ENCODE measurements at regions not wholly inside any gene's neighbourhood (a gene's known extent, or its start where the extent isn't known, plus 50 kb on each side); places are given as distances from the start of the nearest gene placed in this dataset.

DNA sequence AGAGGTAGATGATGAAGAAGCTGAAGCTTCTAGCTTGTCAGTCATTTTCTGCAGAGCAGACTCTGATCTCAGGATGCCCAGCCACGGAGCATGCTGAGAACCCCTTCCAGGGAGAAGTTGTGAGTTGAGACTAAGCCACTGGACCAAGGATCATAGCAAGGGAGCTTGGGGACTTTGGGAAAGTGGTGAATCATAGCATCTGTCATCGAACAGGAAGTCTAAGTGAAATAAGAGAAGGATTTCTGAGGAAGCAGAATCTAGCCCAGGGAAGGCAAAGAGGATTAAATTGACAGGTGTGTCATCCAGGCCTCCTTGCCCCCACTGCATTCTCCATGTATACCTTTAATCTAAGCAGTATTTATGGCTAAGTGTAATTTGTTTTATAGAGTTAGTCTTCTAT lies 71.8 kb upstream of the TMEM108 start:
- H3K36me3 Mint-ChIP-seq (ENCODE audit: low read depth), result no peaks in the 10 kb centered on the region
- DNase-seq (ENCODE audit: low read depth, low spot score), result no peak
- H3K9me3 Mint-ChIP-seq, result peaks cover 2% of the 10 kb centered on the region
- peaks cover 5% of the 10 kb centered on the region for H3K27me3 Mint-ChIP-seq (ENCODE audit: low read depth)
- TF ChIP-seq, protein P1, sequence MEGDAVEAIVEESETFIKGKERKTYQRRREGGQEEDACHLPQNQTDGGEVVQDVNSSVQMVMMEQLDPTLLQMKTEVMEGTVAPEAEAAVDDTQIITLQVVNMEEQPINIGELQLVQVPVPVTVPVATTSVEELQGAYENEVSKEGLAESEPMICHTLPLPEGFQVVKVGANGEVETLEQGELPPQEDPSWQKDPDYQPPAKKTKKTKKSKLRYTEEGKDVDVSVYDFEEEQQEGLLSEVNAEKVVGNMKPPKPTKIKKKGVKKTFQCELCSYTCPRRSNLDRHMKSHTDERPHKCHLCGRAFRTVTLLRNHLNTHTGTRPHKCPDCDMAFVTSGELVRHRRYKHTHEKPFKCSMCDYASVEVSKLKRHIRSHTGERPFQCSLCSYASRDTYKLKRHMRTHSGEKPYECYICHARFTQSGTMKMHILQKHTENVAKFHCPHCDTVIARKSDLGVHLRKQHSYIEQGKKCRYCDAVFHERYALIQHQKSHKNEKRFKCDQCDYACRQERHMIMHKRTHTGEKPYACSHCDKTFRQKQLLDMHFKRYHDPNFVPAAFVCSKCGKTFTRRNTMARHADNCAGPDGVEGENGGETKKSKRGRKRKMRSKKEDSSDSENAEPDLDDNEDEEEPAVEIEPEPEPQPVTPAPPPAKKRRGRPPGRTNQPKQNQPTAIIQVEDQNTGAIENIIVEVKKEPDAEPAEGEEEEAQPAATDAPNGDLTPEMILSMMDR (conservative IDR thresholded peaks at IDR 0.05), result no peak
- no peaks in the 10 kb centered on the region for H3K4me1 Mint-ChIP-seq
- no peak overlapping the region for H3K27ac Mint-ChIP-seq (ENCODE audit: unreplicated experiment)
- no peak overlapping the region for H3K4me3 Mint-ChIP-seq

DNA sequence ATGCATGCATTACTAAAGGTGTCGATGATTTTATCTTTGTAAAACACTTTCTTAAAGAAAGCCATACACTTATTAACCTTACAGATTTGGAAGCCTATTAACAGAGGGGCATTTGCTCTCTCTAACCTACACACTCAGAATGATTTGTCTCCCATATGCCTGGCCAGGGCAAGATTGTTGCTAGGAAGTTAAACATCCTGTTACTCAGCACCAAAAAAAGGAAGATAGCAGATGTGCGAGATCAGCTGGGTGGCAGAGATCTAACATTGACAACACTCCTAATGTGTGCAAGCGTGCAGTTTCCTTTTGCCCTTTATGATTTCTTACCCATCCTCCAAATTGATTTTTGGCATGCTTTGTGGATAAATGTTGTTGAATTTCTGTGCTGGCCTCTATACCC lies 73.9 kb upstream of the TMEM108 start:
- Mint-ChIP-seq H3K4me1 (no peaks in the 10 kb centered on the region), H3K36me3 (ENCODE audit: low read depth) (no peaks in the 10 kb centered on the region), H3K4me3 (no peak overlapping the region), H3K9me3 (no peaks in the 10 kb centered on the region), H3K27me3 (ENCODE audit: low read depth) (peaks cover 14% of the 10 kb centered on the region), H3K27ac (ENCODE audit: unreplicated experiment) (no peak overlapping the region)
- TF ChIP-seq, protein P1 (conservative IDR thresholded peaks at IDR 0.05), result no peak
- DNase-seq (ENCODE audit: low read depth, low spot score), result no peak

DNA sequence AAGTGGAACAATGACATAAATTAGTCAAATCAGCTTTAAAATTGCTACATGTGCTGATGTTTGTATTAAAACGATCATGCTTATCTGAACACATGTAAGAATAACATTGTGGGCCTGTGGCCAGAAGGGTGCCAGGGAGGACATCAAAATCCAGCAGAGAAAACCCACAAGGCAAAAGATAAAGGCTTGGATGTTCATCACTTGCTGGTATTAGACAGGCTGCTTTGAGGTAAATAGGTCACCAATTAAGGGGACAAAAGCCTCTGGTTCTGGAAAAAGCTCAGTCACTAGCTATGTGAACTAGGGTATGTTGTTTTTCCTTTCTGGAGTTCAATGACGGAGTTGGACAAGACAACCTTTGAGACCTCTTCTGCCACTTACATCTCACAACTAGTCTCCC lies 74.4 kb upstream of the TMEM108 start:
- no peak overlapping the region for H3K4me3 Mint-ChIP-seq
- no peak overlapping the region for H3K27ac Mint-ChIP-seq (ENCODE audit: unreplicated experiment)
- TF ChIP-seq, protein P1 (conservative IDR thresholded peaks at IDR 0.05), result no peak
- H3K4me1 Mint-ChIP-seq, result no peaks in the 10 kb centered on the region
- DNase-seq (ENCODE audit: low read depth, low spot score), result no peak
- peaks cover 17% of the 10 kb centered on the region for H3K27me3 Mint-ChIP-seq (ENCODE audit: low read depth)
- H3K9me3 Mint-ChIP-seq, result no peaks in the 10 kb centered on the region
- no peaks in the 10 kb centered on the region for H3K36me3 Mint-ChIP-seq (ENCODE audit: low read depth)

DNA sequence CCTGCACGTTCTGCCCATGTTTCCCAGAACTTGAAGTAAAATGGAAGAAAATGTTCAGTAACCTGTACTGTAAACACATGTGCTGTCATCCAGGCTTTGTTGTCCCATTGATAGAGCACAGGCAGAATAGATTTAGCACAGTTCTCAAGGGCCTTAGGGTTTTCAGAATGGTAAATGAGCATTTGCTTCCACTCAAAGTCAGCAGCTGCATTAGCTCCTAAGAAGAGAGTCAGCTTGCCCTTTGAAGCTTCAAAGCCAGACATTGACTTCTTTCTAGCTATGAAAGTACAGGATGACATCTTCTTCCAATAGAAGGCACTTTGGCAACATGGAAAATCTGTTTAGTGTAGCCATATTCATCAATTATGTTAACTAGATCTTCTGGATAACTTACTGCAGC lies 76.2 kb upstream of the TMEM108 start:
- no peak overlapping the region for H3K4me3 Mint-ChIP-seq
- H3K27me3 Mint-ChIP-seq (ENCODE audit: low read depth), result peaks cover 19% of the 10 kb centered on the region
- peaks cover 2% of the 10 kb centered on the region for H3K9me3 Mint-ChIP-seq
- no peaks in the 10 kb centered on the region for H3K36me3 Mint-ChIP-seq (ENCODE audit: low read depth)
- H3K4me1 Mint-ChIP-seq, result no peaks in the 10 kb centered on the region
- H3K27ac Mint-ChIP-seq (ENCODE audit: unreplicated experiment), result no peak overlapping the region
- DNase-seq (ENCODE audit: low read depth, low spot score), result no peak
- TF ChIP-seq, protein P1 (conservative IDR thresholded peaks at IDR 0.05), result no peak

DNA sequence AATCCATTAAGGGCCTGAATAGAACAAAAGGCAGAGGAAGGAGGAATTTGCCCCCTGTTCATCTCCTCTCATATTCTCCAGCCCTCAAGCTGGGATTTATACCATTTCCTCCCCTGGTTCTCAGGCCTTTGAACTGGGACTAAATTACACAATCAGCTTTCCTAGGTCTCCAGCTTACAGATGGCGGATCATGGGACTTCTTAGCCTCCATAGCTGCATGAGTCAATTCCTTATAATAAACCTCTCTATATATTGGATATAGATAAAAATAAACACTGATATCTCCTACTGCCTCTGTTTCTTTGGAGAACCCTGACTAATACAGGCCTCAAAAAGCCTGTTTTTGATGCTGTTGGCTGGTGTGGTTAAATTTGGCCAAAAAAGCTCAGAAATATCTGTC lies 84.5 kb upstream of the TMEM108 start:
- no peaks in the 10 kb centered on the region for H3K36me3 Mint-ChIP-seq (ENCODE audit: low read depth)
- H3K27me3 Mint-ChIP-seq (ENCODE audit: low read depth), result peaks cover 4% of the 10 kb centered on the region
- TF ChIP-seq, protein P1 (conservative IDR thresholded peaks at IDR 0.05), result no peak
- peaks cover 2% of the 10 kb centered on the region for H3K9me3 Mint-ChIP-seq
- no peak for DNase-seq (ENCODE audit: low read depth, low spot score)
- H3K4me1 Mint-ChIP-seq, result no peaks in the 10 kb centered on the region
- no peak overlapping the region for H3K27ac Mint-ChIP-seq (ENCODE audit: unreplicated experiment)
- no peak overlapping the region for H3K4me3 Mint-ChIP-seq

DNA sequence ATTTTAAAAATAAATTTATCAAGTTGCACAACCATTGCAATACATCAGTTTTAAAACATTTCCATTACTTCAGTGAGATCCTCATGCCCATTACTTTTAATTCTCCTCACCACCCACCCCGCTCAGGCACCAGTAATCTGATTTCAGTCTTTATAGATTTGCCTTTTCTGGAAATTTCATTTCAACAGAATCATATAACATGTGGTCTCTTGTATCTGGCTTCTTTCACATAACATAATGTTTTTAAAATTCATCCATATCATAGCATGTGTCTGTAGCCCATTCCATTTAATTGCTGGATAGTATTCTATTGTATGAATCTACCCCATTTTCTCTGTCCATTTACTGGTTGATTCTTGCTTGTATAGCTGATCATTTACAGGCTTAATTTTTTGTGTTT lies 110.3 kb upstream of the TMEM108 start:
- no peaks in the 10 kb centered on the region for H3K27me3 Mint-ChIP-seq (ENCODE audit: low read depth)
- DNase-seq (ENCODE audit: low read depth, low spot score), result no peak
- no peaks in the 10 kb centered on the region for H3K4me1 Mint-ChIP-seq
- H3K36me3 Mint-ChIP-seq (ENCODE audit: low read depth), result no peaks in the 10 kb centered on the region
- H3K9me3 Mint-ChIP-seq, result no peaks in the 10 kb centered on the region
- H3K27ac Mint-ChIP-seq (ENCODE audit: unreplicated experiment), result no peak overlapping the region
- TF ChIP-seq, protein P1 (conservative IDR thresholded peaks at IDR 0.05), result no peak
- H3K4me3 Mint-ChIP-seq, result no peak overlapping the region

Measured in neural crest cell (in vitro differentiated cells).